GM18867 (cell line): ENCODE measurements at regions not wholly inside any gene's neighbourhood (a gene's known extent, or its start where the extent isn't known, plus 50 kb on each side); places are given as distances from the start of the nearest gene placed in this dataset.

ENCODE experiments used
- ATAC-seq: cut with Tn5 transposase; IDR thresholded peaks from one replicate; pipeline ENCODE4 v1.9.1; 2021; ENCODE audit warnings: mild to moderate bottlenecking, moderate library complexity; ENCODE audit not compliant: unreplicated experiment

DNA sequence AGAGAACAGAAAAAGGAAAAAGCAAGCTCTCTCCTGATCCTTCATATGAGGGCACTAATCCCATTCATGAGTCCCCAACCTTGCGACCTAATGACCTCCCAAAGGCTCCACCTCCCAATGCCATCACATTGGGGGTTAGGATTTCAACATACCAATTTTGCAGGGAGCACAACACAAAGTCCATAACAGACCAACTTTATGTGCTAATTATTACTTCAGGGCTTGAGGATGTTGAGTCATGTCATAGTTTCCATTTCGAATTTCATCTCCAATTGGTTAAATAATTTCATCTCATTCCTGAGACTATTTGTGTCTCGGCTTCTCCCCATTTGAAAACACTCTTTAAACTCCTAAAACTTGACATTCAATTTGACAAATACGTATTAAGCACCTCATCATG lies 69.9 kb upstream of the KLF7 start:
- ATAC-seq = no peak

DNA sequence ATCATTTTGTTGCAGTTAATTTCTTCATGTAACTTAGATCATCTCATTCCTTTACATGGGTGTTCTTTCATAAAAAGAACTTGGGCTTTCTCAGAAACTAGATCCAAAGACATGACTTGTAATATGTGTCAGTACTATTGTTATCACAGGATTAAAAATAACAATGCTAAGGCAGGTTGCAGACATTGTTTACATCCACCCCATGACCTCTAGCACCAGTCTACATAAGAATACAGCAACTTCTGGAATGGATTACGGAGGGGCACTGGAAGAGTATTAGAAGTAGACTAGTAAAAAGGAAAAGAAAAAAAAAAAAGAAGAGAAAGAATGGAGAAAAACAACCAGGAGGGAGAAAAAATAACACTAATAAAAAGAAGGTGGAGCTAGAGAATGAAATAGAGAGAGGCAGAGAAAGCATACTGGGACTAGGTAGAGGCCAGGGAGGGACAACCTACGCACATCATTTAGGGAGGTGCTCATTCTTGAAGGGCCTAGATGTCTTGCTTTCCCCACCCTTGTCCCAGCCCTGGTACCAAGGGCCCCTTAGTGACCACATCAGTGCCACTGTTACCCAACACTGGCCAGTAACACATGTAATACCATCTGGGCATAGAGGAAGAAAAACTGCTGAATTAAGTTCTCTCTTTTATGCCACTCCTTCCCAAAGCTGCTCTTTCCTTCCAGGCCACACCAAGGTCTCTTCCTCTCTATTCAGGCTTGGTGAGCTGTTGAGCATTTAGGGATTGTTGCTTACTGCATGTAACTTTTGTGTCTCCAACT lies 70.6 kb upstream of the KLF7 start:
- no peak for ATAC-seq

- no peak for ATAC-seq
Measured at GRCh38 chr2:207238831-207239701, 73.3 kb upstream of the KLF7 start.

DNA sequence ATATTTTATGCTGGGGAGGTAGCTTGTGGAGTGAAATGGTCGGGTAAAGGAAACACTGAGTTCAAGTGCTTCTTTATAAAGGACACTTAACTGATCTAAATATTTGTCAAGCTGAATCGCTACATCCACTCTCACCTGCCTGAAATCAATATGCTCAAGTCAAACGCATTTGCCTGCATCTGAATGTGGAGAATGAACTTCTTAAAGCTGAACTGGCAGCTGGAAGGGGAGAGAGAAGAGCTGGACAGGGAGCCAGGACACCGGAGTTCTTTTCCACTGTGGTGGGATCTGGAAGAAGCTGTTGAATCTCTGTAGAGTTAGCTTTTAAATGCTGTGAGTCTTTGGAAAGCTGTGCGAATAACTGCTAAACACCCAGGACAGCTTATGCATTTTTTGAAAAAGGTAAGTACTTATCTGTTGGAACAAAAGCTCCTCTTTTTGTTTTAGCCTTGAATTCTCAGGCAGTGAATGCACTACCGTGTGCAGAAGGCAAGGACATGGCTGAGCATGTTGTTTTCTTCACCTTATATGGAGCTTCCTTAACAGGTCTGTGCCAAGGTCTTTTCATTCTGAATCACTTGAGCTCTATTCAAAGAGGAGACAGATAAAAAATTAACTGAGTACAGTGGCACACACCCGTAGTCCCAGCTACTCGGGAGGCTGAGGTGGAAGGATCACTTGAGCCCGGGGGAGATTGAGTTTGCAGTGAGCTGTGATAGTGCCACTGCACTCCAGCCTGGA lies 74.2 kb upstream of the KLF7 start:
- no peak for ATAC-seq

DNA sequence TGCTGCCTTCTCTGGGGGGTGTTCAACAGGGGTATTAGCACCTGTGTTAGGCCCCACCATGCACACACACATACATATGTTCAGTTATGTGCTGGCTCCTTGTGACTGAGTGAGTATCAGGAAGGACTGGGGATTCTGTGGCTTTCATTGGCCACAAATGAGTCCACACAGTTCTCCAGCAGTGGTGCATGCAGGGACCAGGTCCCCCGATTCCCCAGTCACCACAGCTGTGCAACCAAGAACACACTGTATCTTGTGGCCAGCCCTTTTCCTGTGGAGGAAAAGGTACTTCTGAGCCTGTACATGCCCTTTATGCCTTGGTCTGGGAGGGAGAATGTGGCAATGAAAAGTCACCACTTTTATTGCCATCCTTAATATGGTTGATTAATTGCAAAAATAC lies 74.9 kb upstream of the KLF7 start:
- ATAC-seq = no peak

GRCh38 chr2:207241198-207241597 lies 75.5 kb upstream of the KLF7 start:
- no peak for ATAC-seq

DNA sequence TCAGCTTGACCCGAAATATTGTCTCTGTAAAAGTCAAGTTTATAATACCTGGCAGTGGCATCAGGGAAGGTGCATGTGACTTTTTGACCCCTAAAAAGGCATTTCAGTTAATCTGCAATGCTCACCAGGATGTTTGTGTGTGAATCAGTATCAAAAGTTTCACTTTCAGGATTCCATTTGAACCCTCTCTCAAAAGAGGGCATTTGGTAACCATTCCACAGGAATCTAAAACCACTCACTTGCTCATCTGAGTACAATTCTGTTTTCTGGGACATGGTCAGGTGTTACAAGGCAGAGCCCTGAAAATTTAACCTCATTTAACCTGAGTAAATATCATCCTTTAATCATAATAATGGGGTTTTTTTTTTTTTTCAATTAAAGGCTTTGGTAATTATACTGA lies 77.9 kb upstream of the KLF7 start:
- ATAC-seq = no peak

GRCh38 chr2:207244971-207245925 lies 79.5 kb upstream of the KLF7 start:
- ATAC-seq = no peak

GRCh38 chr2:207248702-207249377 lies 83.1 kb upstream of the KLF7 start:
- no peak for ATAC-seq

- no peak for ATAC-seq
Measured at GRCh38 chr2:207251022-207251421, 85.3 kb upstream of the KLF7 start.

- ATAC-seq = no peak
Measured at GRCh38 chr2:207251573-207252192, 85.9 kb upstream of the KLF7 start.

- ATAC-seq = no peak
Measured at GRCh38 chr2:207252416-207252815, 86.7 kb upstream of the KLF7 start.

DNA sequence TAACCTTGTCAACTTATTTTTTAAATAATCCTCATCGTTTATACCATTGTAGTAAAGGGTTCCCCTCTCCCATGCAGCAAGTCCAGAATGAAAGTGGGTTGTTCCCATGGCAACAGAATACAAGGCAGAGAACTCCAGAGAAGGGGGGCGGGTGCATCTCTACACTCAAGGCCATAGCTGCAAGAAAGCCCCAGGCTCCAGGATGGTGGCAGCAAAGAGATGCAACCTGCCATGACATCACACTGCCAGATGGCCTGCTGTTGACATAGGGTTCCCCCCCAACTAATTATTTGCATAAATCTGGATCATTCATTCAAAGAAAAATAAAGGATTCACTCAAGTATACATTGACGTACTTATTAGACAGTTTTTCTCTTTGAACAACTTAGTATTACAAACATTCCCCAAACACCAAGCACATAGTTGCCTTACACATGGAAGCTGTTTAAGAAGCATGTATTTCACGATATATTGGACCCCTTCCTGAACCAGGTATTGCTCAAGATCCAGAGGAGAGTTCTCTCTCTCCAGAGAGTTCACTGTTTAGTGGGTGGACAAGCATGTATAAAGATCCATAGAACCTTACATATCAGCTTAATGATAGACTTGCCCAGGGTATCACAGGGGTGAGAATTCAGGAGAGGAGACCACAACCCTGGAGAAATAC lies 87.4 kb upstream of the KLF7 start:
- no peak for ATAC-seq

DNA sequence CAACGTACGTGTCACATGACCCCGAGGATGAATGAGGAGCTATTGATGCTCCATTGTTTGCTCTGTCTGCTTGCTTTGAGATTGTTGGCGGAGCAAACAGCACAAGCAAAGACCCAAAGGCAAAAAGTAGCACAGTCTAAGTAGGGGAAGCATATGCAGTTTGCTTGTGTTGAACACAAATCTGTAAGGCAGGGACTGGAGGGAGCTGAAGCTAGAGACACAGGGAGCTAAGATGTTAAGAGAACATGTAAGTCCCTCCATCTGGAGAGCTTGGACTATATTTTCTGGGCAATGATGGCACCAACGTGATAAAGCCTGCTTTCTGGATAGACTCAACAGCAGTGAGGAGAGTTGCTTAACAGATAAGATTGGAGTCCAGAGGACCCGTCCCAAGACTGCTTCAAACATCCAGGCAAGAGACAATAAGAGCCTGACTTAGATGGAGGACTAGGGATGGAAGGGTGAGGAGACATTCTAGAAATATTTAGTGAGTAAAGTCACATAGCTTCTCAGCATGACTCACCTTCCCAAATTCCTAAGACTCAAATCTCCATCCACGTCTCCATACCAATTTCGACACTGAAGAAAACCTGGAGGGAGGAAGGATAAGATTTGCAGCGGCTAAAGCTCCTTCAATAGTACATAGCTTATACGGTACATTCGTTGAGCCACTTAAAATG lies 88.1 kb upstream of the KLF7 start:
- ATAC-seq = no peak

- ATAC-seq = no peak
Measured at GRCh38 chr2:207254591-207255464, 89.1 kb upstream of the KLF7 start.

DNA sequence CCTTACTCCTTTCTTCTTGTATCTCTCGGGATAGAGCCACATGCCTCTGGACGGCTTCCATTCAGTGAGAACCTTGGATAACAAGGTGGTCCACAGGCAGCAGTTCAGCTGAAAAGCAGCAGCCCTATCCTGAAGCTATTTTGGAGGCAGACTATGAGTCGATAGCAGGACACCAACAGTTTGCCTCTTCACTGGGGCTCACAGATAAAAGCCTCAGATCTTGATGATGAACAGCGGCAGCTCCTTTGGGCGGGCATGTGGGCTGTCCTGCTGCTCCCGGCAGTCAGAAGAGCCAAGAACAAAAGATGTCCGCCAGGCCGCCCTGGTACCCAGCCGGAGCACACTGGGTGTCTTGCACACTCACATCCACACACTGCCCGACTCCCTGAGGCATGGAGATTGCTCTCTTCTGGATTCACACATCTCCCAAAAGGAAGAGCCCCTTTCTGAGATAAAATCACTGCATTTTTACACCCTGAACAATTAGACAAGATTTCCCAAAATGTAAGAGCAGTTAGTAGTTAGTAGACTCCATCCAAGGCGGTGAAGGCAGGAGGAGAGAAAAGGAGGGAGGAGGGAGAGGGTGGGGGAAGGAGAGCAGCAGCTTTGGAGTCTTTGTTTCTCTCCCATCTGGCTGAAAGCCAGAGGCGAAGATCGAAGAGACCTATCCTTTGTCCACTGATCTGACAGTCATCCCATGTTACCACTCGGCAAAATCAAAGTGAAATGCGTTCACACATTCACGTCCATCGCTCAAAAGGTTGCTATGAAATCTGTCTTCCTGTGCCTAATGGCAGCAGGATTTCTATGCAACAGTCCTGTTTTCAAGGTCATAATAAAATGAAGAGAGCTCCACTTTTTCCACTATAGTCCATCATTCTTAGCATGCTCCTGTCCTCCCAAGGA lies 90.1 kb upstream of the KLF7 start:
- no peak for ATAC-seq
